Lower leg skin (tissue), 3 donors: ENCODE measurements at regions not wholly inside any gene's neighbourhood (a gene's known extent, or its start where the extent isn't known, plus 50 kb on each side); places are given as distances from the start of the nearest gene placed in this dataset.

Experiments
- CTCF ChIP-seq, 3 donors: fragments of 450-650 bp; IDR thresholded peaks; one replicate each; pipeline ENCODE4 v1.5.1; 2016; ENCODE audit warnings: antibody characterized with exemption in 3 of 3, mild to moderate bottlenecking in 3 of 3, moderate library complexity in 2 of 3
- POLR2A ChIP-seq, 2 donors: fragments of 450-650 bp; IDR thresholded peaks; one replicate each; pipeline ENCODE4 v1.6.1; 2016 to 2017; ENCODE audit warnings: antibody characterized with exemption in 2 of 2, mild to moderate bottlenecking in 1 of 2, moderate library complexity in 1 of 2

GRCh38 chr11:28598531-28598930, 490.3 kb downstream of the METTL15 start:
- no peak for TF ChIP-seq CTCF (IDR thresholded peaks at IDR 0.05)
- no peak for TF ChIP-seq POLR2A (IDR thresholded peaks at IDR 0.05)
